ENCODE measurements at regions not wholly inside any gene's neighbourhood (a gene's known extent, or its start where the extent isn't known, plus 50 kb on each side); places are given as distances from the start of the nearest gene placed in this dataset.

GRCh38 chrX:113977887-113978286, 606.0 kb upstream of the HTR2C start:
- TF ChIP-seq SRF (IDR thresholded peaks at IDR 0.05; ENCODE audit: low read depth, low read length) = no peak
- no peak for TF ChIP-seq CTCF (CRISPR knock-in tag; IDR thresholded peaks at IDR 0.05)
- no peak for TF ChIP-seq YY1 (IDR thresholded peaks at IDR 0.05; ENCODE audit: insufficient read depth, insufficient replicate concordance, low read depth, low read length)
- TF ChIP-seq EP300 (IDR thresholded peaks at IDR 0.05; ENCODE audit: low read depth in 2 of 2, low read length in 2 of 2) = no peak
- no peak for TF ChIP-seq EP300 (CRISPR knock-in tag; IDR thresholded peaks at IDR 0.05; ENCODE audit: borderline replicate concordance)
- no peak for TF ChIP-seq HMGA1 (CRISPR knock-in tag; conservative IDR thresholded peaks at IDR 0.05)
- no peak for TF ChIP-seq POLR2AphosphoS5 (IDR thresholded peaks at IDR 0.05; ENCODE audit: low read depth, low read length)
- TF ChIP-seq THRA (CRISPR knock-in tag; IDR thresholded peaks at IDR 0.05; ENCODE audit: borderline replicate concordance) = no peak
- no peak for TF ChIP-seq MLXIP (CRISPR knock-in tag; IDR thresholded peaks at IDR 0.05; ENCODE audit: borderline replicate concordance)
